ENCODE measurements at regions not wholly inside any gene's neighbourhood (a gene's known extent, or its start where the extent isn't known, plus 50 kb on each side); places are given as distances from the start of the nearest gene placed in this dataset.
A peak's percentile ranks its signal among the peaks of the same experiment; 100 is the strongest.

GRCh38 chr4:177546745-177547144 is 104.5 kb upstream of the AGA start:
- H3K4me3 ChIP-seq (ENCODE audit: low read depth, low read length), result no peak overlapping the region
- no peak for DNase-seq (ENCODE audit: low read depth, low spot score)
- in situ Hi-C loops (cut with HindIII; ENCODE audit: low sequenced_read_pairs), result no loop called here
- TF ChIP-seq, protein P1, sequence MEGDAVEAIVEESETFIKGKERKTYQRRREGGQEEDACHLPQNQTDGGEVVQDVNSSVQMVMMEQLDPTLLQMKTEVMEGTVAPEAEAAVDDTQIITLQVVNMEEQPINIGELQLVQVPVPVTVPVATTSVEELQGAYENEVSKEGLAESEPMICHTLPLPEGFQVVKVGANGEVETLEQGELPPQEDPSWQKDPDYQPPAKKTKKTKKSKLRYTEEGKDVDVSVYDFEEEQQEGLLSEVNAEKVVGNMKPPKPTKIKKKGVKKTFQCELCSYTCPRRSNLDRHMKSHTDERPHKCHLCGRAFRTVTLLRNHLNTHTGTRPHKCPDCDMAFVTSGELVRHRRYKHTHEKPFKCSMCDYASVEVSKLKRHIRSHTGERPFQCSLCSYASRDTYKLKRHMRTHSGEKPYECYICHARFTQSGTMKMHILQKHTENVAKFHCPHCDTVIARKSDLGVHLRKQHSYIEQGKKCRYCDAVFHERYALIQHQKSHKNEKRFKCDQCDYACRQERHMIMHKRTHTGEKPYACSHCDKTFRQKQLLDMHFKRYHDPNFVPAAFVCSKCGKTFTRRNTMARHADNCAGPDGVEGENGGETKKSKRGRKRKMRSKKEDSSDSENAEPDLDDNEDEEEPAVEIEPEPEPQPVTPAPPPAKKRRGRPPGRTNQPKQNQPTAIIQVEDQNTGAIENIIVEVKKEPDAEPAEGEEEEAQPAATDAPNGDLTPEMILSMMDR (IDR thresholded peaks at IDR 0.05; ENCODE audit: low read depth, low read length), result peak; percentile 4

GRCh38 chr4:177547985-177548384 is 105.7 kb upstream of the AGA start:
- TF ChIP-seq, protein P1 (IDR thresholded peaks at IDR 0.05; ENCODE audit: low read depth, low read length), result no peak

GRCh38 chr4:177555007-177555574 is 112.9 kb upstream of the AGA start:
- H3K4me3 ChIP-seq (ENCODE audit: low read depth, low read length), result no peak overlapping the region
- TF ChIP-seq, protein P1 (IDR thresholded peaks at IDR 0.05; ENCODE audit: low read depth, low read length), result peak; percentile 60
- peak; percentile 44 for DNase-seq (ENCODE audit: low read depth, low spot score)
- in situ Hi-C loops (cut with HindIII; ENCODE audit: low sequenced_read_pairs), result no loop called here

More at GRCh38 chr4:177547985-177548384, 105.7 kb upstream of the AGA start:
- H3K4me3 ChIP-seq (ENCODE audit: low read depth, low read length), result no peak overlapping the region
- in situ Hi-C loops (cut with HindIII; ENCODE audit: low sequenced_read_pairs), result no loop called here
- DNase-seq (ENCODE audit: low read depth, low spot score), result no peak

DNA sequence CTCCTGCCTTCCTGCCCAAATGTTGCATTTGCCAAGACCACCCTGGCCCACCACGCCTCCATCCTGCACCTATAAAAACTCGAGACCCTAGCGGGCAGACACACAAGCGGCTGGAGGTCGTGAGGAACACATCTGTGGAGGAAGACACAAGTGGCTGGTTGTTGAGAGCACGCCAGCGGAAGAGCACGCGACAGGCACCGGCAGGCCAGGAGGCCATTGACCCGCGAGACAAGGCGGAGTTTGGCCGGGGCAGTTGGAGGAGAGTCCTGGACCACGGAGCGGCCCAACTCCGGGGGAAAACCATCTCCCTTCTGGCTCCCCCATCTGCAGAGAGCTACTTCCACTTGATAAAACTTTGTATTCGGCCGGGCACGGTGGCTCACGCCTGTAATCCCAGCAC is 115.2 kb upstream of the AGA start:
- TF ChIP-seq, protein P1 (IDR thresholded peaks at IDR 0.05; ENCODE audit: low read depth, low read length), result no peak
- no peak overlapping the region for H3K4me3 ChIP-seq (ENCODE audit: low read depth, low read length)
- DNase-seq (ENCODE audit: low read depth, low spot score), result no peak
- in situ Hi-C loops (cut with HindIII; ENCODE audit: low sequenced_read_pairs), result no loop called here

- in situ Hi-C loops (cut with HindIII; ENCODE audit: low sequenced_read_pairs), result no loop called here
- no peak for DNase-seq (ENCODE audit: low read depth, low spot score)
- H3K4me3 ChIP-seq (ENCODE audit: low read depth, low read length), result no peak overlapping the region
- TF ChIP-seq, protein P1 (IDR thresholded peaks at IDR 0.05; ENCODE audit: low read depth, low read length), result no peak
These were observed 116.8 kb upstream of the AGA start for GRCh38 chr4:177558995-177559394.

DNA sequence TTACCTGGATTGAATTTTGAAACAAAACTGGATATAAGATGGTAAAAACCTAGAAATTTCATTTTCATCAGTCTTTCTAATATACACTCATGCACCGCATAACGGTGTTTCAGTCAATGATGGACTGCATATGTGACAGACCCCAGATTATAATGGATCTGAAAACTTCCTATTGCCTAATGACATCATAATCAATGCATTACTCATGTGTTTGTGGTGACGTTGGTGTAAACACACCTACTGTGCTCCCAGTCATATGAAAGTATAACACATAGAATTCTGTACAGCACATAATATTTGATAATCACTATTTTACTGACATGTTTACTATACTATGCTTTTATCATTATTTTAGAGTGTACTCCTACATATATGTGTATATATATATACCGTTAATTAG is 119.9 kb upstream of the AGA start:
- in situ Hi-C loops (cut with HindIII; ENCODE audit: low sequenced_read_pairs), result no loop called here
- TF ChIP-seq, protein P1 (IDR thresholded peaks at IDR 0.05; ENCODE audit: low read depth, low read length), result no peak
- no peak overlapping the region for H3K4me3 ChIP-seq (ENCODE audit: low read depth, low read length)
- no peak for DNase-seq (ENCODE audit: low read depth, low spot score)

Measured in astrocyte of the spinal cord (primary cell).